ENCODE measurements at regions not wholly inside any gene's neighbourhood (a gene's known extent, or its start where the extent isn't known, plus 50 kb on each side); places are given as distances from the start of the nearest gene placed in this dataset.
"Not testable (repeated sequence)": the region's sequence is repeated elsewhere in the genome, so short reads cannot be mapped to it uniquely, and the experiment has no call there.

DNA sequence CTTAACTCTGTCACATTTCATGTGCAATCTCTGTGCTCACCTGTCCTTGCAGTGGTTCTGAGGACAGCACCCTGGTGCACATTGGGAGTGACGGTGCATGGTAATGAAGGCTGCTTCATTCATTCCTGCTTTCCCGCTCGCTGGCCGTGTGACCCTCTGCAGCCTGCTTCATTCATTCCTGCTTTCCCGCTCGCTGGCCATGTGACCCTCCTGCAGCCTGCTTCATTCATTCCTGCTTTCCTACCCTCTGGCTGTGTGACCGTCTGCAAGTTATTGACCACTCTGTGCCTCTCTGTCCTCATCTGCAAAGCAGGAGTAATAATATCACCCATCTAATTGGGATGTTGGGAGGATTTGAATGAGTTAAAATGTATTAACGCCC lies 189.1 kb upstream of the TMEM132C start:
- no peak for DNase-seq
- Mint-ChIP-seq H3K27ac (no peak overlapping the region), H3K4me3 (no peak overlapping the region), H3K9me3 (peaks cover 8% of the 10 kb centered on the region), H3K4me1 (no peaks in the 10 kb centered on the region), H3K36me3 (ENCODE audit: low read depth) (no peaks in the 10 kb centered on the region), H3K27me3 (no peaks in the 10 kb centered on the region)
- no peak for ATAC-seq

DNA sequence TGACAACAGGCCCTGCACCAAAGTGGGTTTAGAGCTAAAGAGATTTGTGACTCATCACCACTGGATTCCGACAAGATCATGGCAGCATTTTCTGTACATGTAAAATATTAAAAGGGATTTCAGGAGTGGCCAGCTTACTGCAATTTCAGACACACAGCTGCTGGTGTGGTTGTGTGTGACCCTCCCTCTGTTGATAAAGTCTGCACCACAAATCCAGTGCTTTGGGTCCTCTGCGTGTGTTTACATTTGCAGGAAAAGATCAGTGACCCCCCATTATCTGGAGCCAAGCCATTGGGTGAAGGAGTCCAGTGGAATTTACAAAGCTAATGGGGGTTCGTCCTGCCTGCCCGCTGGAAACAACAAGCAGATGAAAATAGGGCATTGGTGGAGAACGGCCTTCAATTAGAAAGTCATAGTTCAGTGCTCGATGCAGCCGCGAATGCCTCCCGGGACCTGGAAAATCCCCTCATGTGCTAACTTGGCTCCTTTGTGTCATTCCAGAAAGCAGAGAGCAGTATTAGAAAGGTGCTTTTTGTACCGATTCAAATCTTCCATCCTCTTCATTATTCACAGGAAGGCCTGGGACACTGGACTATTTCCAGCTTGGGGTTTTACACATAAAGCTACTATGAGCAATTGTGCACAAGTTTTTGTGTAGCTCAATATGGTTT lies 188.5 kb upstream of the TMEM132C start:
- no peak for DNase-seq
- ATAC-seq: no peak
- no peaks in the 10 kb centered on the region for H3K36me3 Mint-ChIP-seq (ENCODE audit: low read depth)
- H3K4me1 Mint-ChIP-seq: no peaks in the 10 kb centered on the region
- H3K4me3 Mint-ChIP-seq: no peak overlapping the region
- no peaks in the 10 kb centered on the region for H3K27me3 Mint-ChIP-seq
- peaks cover 8% of the 10 kb centered on the region for H3K9me3 Mint-ChIP-seq
- no peak overlapping the region for H3K27ac Mint-ChIP-seq

DNA sequence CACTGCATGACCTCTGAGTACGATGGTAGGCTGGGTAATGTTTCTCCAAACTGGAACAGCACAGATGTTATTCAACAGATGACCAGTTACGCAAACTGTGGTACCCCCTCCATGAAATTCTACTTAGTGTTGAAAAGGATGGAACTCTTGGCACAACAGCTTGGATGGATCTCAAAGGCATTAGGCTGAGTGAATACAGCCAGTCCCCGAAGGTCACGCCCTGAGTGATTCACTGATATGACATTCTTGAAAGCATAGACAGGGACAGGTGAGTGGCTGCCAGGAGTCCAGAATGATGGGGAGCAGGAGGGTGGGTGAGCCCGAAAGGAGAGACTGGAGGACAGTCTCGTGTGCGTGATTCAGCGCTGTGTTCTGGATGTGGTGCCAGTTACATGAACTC lies 187.5 kb upstream of the TMEM132C start:
- H3K36me3 Mint-ChIP-seq (ENCODE audit: low read depth): no peaks in the 10 kb centered on the region
- H3K4me1 Mint-ChIP-seq: no peaks in the 10 kb centered on the region
- H3K27me3 Mint-ChIP-seq: no peaks in the 10 kb centered on the region
- no peak overlapping the region for H3K4me3 Mint-ChIP-seq
- ATAC-seq (no peak), DNase-seq (no peak)
- no peak overlapping the region for H3K27ac Mint-ChIP-seq
- H3K9me3 Mint-ChIP-seq: peaks cover 8% of the 10 kb centered on the region

DNA sequence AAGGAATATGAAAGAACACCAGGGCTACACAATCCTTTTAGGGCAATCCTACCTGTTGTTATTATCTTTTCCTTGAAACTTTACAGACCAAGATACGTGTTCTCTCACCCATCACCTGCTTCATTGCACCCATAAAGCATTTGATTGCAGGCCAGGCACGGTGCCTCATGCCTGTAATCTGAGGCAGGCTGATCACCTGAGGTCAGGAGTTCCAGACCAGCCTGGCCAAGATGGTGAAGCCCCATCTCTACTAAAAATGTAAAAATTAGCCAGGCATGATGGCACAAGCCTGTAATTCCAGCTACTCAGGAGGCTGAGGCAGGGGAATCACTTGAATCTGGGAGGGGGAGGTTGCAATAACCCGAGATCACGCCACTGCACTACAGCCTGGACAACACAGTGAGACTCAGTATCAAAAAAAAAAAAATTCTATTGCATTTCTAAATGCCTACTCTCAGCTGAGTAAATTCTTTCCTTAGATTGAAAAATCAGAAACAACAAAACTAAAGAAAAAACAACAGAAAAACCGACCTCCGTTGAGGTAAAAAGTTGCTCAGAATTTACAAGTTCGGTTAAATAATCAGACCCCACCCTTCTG lies 183.7 kb upstream of the TMEM132C start:
- no peak overlapping the region for H3K4me3 Mint-ChIP-seq
- no peak for DNase-seq
- H3K36me3 Mint-ChIP-seq (ENCODE audit: low read depth): no peaks in the 10 kb centered on the region

DNA sequence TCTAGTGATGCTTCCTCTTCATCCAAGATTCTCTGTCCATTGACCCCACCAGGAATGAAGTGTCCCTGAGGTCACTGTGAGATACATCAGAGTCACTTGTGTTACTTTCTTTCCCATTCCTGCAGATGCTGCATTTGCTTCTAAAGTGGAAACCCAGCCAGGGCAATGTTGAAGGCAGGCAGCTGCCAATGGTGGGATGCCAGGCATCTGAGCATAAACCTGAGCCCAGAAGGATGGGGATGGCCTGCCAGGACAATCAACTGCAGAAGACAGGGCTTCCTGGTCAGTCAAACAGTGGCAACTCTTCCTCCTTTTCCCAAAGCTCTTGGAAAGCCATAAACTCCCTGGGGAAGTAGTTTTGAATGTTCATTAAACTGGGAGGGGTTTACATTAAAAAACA lies 178.0 kb upstream of the TMEM132C start:
- H3K4me1 Mint-ChIP-seq: no peaks in the 10 kb centered on the region
- no peak for ATAC-seq

More for the DNA sequence above, 183.7 kb upstream of the TMEM132C start:
- Mint-ChIP-seq H3K9me3 (peaks cover 4% of the 10 kb centered on the region), H3K4me1 (no peaks in the 10 kb centered on the region), H3K27me3 (no peaks in the 10 kb centered on the region), H3K27ac (no peak overlapping the region)
- ATAC-seq: no peak

DNA sequence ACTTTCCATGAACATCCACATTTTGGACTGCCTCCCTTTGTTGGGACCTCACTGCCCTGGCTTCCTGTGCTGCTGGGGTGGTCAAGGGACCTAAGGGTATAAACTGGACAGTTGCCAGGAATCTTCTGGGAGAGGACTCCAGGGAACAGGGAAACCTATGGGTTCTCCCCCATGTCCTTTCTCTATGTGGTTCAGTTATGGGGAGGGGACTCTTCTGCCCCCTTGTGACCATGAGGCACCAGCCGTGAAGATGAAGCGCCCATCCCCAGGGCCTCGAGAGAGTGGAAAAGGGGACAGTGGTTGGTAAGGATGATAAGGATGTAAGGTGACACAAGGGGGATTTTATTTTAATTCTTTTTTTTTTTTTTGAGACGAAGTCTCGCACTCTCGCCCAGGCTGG lies 177.0 kb upstream of the TMEM132C start:
- no peak for ATAC-seq
- H3K27me3 Mint-ChIP-seq: no peaks in the 10 kb centered on the region
- no peak for DNase-seq
- H3K4me3 Mint-ChIP-seq: no peak overlapping the region
- H3K9me3 Mint-ChIP-seq: peaks cover 13% of the 10 kb centered on the region
- H3K4me1 Mint-ChIP-seq: no peaks in the 10 kb centered on the region
- no peak overlapping the region for H3K27ac Mint-ChIP-seq
- no peaks in the 10 kb centered on the region for H3K36me3 Mint-ChIP-seq (ENCODE audit: low read depth)

More for the DNA sequence above, 178.0 kb upstream of the TMEM132C start:
- Mint-ChIP-seq H3K9me3 (peaks cover 13% of the 10 kb centered on the region), H3K27me3 (no peaks in the 10 kb centered on the region), H3K27ac (no peak overlapping the region), H3K4me3 (no peak overlapping the region), H3K36me3 (ENCODE audit: low read depth) (no peaks in the 10 kb centered on the region)
- no peak for DNase-seq

DNA sequence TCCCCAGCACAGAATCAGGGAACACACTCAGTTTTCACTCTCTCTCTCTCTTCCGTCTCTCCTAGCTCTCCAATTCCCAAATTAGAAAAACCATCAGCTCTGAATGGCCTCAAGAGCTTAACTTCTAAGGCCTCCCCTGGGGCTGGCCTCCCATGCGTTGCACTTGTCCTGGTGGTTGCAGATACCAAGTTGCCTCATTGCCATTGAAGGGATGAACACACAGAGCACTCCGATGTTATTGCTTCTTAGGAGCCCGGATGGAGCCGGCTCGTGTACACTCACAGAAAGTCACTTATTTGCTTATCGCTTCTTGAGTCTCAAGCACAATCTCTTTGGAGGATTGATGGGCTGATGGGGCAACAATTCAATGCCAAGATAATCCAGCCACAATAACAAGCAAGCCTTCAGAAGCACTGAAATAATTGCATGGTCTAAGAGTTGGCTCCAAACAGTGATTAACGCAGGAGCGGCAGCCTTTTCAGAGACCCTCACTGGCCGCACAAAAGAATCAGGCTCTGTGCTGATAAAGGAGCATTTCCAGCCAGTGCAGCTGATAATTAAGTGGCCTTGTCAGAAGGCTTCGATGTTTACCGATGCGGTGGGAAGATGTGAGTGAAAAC lies 175.8 kb upstream of the TMEM132C start:
- ATAC-seq (no peak), DNase-seq (no peak)
- no peaks in the 10 kb centered on the region for H3K27me3 Mint-ChIP-seq
- no peak overlapping the region for H3K4me3 Mint-ChIP-seq
- H3K9me3 Mint-ChIP-seq: peaks cover 13% of the 10 kb centered on the region
- no peaks in the 10 kb centered on the region for H3K36me3 Mint-ChIP-seq (ENCODE audit: low read depth)
- no peaks in the 10 kb centered on the region for H3K4me1 Mint-ChIP-seq
- no peak overlapping the region for H3K27ac Mint-ChIP-seq

DNA sequence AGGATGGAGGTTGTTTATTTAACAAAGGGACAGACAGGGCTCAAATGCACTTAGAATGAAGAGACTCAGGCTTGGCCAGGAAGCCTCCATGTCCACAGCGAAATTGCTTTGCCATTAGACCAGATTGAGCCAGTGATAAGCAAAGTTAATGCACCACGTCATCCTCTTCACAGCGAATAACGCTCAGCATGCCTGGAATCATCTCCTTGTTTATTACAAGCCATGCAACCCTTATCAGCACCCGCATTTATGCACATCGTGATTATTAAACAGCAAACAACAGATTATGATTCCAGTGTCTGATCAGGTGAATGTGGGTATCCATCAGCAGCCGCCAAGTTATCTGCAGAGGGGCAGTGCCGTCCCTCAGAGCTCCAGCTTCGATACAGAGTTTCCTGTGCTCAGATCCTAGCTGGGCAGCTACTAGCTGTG lies 175.0 kb upstream of the TMEM132C start:
- no peak for DNase-seq
- no peaks in the 10 kb centered on the region for H3K36me3 Mint-ChIP-seq (ENCODE audit: low read depth)
- ATAC-seq: no peak
- H3K27ac Mint-ChIP-seq: no peak overlapping the region
- H3K4me3 Mint-ChIP-seq: no peak overlapping the region
- H3K4me1 Mint-ChIP-seq: no peaks in the 10 kb centered on the region
- no peaks in the 10 kb centered on the region for H3K27me3 Mint-ChIP-seq
- peaks cover 13% of the 10 kb centered on the region for H3K9me3 Mint-ChIP-seq

DNA sequence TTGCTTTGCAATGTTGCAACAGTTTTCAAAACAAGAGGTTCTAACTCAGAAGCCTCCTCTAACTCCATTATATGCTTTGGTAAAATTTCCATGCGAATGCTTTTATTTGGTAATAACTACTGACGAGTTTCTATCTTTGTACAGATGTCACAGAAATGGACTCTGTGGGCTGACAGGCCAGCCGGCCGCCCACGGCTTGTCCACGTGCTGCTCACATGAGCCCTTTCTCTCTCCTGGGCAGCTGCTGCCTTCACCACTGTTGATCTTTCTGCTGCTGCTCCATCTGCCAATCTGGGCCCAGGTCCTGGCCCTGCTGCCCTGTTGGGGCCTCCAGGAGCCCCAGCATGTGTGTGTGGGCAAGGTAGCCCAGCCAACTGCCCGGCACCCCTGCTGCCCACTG lies 168.2 kb upstream of the TMEM132C start:
- ATAC-seq (no peak), DNase-seq (no peak)
- Mint-ChIP-seq H3K9me3 (peaks cover 11% of the 10 kb centered on the region), H3K36me3 (ENCODE audit: low read depth) (no peaks in the 10 kb centered on the region), H3K27me3 (no peaks in the 10 kb centered on the region), H3K4me1 (no peaks in the 10 kb centered on the region), H3K4me3 (no peak overlapping the region), H3K27ac (no peak overlapping the region)

DNA sequence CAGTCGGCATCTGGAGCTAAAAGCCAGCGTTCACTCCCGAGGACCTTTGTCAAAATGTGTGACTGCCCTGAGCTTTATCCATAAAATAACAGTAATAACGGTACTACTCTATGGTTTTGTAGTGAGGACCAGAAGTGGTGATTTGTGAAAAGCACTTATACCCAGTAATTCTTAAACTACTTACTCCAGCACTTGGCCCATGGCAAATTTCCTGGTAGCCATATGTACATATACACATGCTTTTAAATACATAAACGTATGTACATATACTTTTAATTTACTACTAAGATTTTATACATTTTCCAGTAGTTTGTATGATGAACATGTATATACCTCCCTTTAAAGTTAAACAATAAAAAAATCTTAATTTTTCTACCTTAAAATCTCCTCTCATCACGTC lies 163.8 kb upstream of the TMEM132C start:
- Mint-ChIP-seq H3K4me1 (no peaks in the 10 kb centered on the region), H3K9me3 (peaks cover 12% of the 10 kb centered on the region), H3K36me3 (ENCODE audit: low read depth) (no peaks in the 10 kb centered on the region), H3K4me3 (no peak overlapping the region), H3K27me3 (no peaks in the 10 kb centered on the region), H3K27ac (no peak overlapping the region)
- DNase-seq: no peak
- no peak for ATAC-seq

DNA sequence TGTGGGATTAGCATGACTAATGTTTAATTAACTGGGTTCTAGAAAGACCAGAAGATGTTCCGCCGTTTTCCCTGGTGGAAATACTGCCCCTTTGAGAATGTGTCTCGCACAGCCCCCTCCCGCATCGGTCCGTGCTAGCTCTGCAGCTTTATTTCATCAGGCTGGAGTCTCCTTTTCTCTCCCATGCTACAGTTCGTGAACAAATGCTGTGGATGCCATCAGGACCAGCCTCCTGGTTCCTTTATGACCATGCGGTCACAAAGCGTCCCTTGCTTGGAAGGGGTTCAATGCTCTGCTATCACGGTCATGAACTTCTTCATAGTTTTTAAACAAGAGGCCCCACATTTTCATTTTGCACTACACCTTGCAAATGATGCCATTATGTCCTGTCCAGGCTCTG lies 157.7 kb upstream of the TMEM132C start:
- Mint-ChIP-seq H3K4me1 (no peaks in the 10 kb centered on the region), H3K4me3 (no peak overlapping the region), H3K9me3 (peaks cover 6% of the 10 kb centered on the region), H3K27ac (no peak overlapping the region), H3K36me3 (ENCODE audit: low read depth) (no peaks in the 10 kb centered on the region), H3K27me3 (no peaks in the 10 kb centered on the region)
- ATAC-seq: no peak
- DNase-seq: no peak

DNA sequence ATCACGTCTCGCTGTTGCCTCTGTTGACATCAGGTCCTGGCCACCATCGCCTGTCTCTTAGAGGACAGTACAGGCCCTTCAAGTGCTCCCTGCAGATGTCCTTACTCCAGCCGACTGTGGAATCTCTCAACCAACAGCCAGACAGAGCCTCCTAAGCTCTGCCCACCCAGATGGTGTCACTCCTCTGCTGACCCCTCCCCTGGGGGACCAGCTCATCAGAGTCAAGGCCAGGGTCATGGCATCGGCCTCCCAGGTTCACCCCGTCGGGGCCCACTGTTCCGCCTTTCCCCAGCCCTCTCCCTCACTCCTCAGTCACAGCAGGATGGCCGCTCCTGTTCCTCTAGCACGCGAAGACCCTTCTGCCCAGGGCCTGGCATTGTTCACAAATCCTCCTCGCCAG lies 157.3 kb upstream of the TMEM132C start:
- H3K27ac Mint-ChIP-seq: no peak overlapping the region
- H3K4me1 Mint-ChIP-seq: no peaks in the 10 kb centered on the region
- no peaks in the 10 kb centered on the region for H3K27me3 Mint-ChIP-seq
- H3K9me3 Mint-ChIP-seq: peaks cover 6% of the 10 kb centered on the region
- no peak overlapping the region for H3K4me3 Mint-ChIP-seq
- H3K36me3 Mint-ChIP-seq (ENCODE audit: low read depth): no peaks in the 10 kb centered on the region
- ATAC-seq: no peak
- no peak for DNase-seq

DNA sequence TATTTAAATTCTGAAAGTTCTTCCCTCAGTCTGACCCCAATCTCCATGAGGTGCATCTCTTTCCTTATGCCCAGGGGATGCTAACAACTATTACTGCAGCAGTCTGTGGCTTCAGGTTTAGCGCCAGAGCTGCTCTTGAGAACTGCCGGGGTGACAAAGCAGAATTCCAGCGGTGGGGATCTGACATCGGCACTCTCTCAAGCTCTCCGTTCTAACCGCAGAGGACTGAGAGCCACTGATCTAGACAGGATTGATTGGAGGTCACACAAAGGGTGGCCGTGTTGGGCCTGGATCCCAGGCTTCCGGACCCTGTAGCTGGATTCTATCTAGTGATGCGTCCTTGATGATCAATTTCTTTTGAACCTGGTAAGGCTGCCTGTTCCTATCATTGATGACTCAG lies 155.6 kb upstream of the TMEM132C start:
- H3K4me1 Mint-ChIP-seq: no peaks in the 10 kb centered on the region
- H3K27me3 Mint-ChIP-seq: no peaks in the 10 kb centered on the region
- no peak overlapping the region for H3K4me3 Mint-ChIP-seq
- H3K36me3 Mint-ChIP-seq (ENCODE audit: low read depth): no peaks in the 10 kb centered on the region
- H3K9me3 Mint-ChIP-seq: peaks cover 6% of the 10 kb centered on the region
- no peak for ATAC-seq
- no peak for DNase-seq
- no peak overlapping the region for H3K27ac Mint-ChIP-seq

DNA sequence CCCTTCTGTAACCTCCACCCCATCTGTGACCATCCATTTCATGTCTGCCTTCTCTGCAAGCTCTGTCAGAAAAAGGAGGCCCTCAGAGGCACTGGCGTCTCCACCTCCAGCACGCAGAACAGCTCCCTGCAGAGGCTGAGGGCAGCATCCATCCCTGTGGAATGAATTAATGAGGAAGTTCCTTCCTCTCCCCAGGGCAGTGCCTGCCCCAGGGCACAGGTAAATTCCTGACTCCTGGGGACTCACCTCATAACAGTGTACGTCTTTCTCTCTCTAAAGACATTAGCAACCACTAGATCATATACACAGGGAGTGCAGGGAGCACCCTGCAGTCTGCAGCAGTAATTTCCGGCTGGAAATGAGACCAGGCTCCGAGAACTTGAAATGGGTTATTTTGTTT lies 155.0 kb upstream of the TMEM132C start:
- ATAC-seq (no peak), DNase-seq (no peak)
- H3K27ac Mint-ChIP-seq: no peak overlapping the region
- no peak overlapping the region for H3K4me3 Mint-ChIP-seq
- no peaks in the 10 kb centered on the region for H3K36me3 Mint-ChIP-seq (ENCODE audit: low read depth)
- no peaks in the 10 kb centered on the region for H3K4me1 Mint-ChIP-seq
- peaks cover 4% of the 10 kb centered on the region for H3K9me3 Mint-ChIP-seq
- no peaks in the 10 kb centered on the region for H3K27me3 Mint-ChIP-seq

DNA sequence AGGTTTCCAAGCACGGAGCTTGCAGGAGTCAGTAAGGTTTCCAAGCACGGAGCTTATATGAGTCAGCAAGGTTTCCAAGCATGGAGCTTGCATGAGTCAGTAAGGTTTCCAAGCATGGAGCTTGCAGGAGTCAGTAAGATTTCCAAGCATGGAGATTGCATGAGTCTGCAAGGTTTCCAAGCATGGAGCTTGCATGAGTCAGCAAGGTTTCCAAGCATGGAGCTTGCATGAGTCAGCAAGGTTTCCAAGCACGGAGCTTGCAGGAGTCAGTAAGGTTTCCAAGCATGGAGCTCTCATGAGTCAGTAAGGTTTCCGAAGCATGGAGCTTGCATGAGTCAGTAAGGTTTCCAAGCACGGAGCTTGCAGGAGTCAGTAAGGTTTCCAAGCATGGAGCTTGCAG lies 153.7 kb upstream of the TMEM132C start:
- H3K27me3 Mint-ChIP-seq; H3K4me3 Mint-ChIP-seq; H3K4me1 Mint-ChIP-seq; DNase-seq; ATAC-seq; H3K27ac Mint-ChIP-seq; H3K36me3 Mint-ChIP-seq (ENCODE audit: low read depth); H3K9me3 Mint-ChIP-seq: not testable (repeated sequence)
